NCI-H748 treated with DMSO at 0.1 percent for 48 hours (cell line): ENCODE measurements at regions not wholly inside any gene's neighbourhood (a gene's known extent, or its start where the extent isn't known, plus 50 kb on each side); places are given as distances from the start of the nearest gene placed in this dataset.
"Not testable (repeated sequence)": the region's sequence is repeated elsewhere in the genome, so short reads cannot be mapped to it uniquely, and the experiment has no call there.

ENCODE experiments used
- DNase-seq: peaks from one replicate; lab custom pipeline; 2025; lab: John Stamatoyannopoulos, UW

DNA sequence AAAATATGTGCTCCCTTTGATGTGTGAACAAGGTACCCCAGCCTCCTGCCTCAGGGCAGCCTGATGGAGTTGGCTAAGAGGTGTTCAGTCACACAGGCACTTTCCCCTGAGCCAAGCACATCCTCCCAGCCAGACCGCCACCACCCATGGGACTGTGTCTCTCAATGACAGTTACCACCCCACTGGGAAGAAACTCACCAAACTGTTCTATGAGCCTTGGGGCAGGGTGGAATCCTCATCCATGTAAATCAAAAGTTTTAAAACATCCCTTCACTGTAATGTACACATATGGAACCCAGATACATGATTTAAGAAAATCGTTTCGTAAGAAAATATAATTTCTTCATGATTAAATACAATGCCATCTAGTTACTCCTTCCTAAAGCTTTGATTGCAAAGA lies 138.4 kb upstream of the LSM14A start:
- DNase-seq, result no peak

DNA sequence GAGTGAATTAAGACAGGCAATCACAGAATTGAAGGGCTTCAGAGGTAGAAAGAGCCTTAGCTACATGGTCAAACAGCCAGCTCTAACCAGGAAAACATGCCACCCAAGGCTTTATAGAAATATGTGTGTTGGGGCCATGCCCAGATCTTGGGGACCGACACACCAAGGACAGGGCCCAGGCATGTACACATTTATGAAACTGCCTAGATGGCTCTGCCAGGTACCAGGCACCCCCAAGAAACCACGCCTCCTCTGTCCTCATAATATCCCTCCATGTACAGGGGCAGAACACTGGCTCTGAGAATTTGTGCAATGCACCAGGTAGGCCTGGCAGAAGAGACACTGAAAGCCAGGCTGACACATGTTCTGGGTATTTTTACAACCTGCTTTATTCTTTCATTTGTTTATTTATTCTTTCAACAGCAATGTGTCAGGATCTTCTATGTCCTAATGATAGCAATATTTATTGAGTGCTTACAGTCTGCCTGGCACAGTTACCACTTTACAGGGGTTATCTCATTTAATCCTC lies 137.9 kb upstream of the LSM14A start:
- no peak for DNase-seq

DNA sequence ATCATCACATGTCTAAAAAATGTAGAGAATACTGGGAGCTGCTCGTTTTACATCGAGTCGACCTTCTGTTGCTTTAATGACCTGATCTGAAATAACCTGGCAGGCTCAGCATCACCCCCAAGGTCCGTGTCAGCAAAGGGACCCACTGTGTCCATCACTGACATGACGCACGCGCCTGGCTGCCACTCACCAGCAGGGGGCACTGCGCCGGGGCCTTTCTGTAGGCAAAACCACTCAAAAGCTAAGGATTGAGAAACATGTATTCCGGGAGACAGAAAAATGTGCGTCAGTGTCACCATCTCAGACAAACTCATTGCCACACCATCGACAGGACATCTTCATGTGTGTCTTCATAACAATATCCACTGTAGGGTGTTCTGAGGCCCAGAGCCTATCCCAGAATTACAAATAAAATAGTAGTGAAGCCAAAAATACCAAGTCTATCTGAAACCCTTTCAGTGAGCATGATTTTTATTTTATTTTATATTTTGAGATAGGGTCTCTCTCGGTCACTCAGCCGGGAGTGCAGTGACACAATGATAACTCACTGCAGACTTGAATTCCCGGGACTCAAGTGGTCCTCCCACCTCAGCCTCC lies 130.3 kb upstream of the LSM14A start:
- DNase-seq, result peak; percentile 11

- DNase-seq, result no peak
Measured at GRCh38 chr19:34044021-34044420, 128.3 kb upstream of the LSM14A start.

- DNase-seq, result no peak
Measured at GRCh38 chr19:34049944-34050343, 122.4 kb upstream of the LSM14A start.

GRCh38 chr19:34050430-34050829 lies 121.9 kb upstream of the LSM14A start:
- not testable (repeated sequence) for DNase-seq

DNA sequence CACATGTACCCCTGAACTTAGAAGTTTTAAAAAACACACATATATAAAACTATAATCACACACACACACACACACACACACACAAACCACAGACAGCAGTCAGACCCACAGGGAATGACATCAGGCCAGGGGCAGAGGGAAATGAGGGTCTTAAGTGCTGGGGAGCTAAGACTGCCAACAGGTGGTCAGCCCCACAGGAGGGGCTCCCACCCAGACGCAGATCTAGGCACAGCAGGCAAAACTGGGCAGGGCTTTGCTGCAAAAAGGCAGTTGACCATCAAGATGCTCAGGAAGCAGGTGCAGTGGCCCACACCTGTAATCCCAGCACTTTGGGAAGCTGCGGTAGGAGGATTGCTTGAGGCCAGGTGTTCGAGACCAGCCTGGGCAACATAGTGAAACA lies 121.0 kb upstream of the LSM14A start:
- no peak for DNase-seq

GRCh38 chr19:34057155-34057554 lies 115.1 kb upstream of the LSM14A start:
- DNase-seq, result no peak

DNA sequence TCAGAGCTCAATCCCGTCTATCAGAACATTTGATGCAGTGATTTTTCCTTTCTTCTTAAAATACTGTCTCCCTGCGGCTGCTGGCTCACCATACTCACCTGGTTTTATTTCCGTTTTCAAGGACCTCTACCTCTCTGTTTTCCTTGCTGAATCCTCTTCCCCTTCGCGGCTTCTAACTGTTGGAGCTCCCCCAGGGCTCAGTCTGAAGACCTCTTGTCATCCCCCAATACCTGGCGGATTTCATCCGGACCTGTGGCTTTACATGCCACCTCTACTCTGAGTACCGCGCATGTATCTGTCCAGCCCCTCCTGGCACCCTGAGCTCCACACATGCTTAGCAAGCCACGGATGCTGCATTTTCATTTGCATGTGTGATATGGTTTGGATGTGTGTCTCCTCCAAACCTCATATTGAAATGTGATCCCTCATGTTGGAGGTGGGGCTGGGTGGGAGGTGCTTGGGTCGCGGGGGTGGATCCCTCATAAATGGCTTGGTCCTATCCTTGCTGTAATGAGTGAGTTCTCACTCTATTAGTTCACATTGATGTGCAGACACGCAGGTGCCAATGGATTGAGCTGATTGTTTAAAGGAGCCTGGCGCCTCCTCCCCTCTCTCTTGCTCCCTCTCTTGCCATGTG lies 106.2 kb upstream of the LSM14A start:
- DNase-seq, result peak; percentile 51

DNA sequence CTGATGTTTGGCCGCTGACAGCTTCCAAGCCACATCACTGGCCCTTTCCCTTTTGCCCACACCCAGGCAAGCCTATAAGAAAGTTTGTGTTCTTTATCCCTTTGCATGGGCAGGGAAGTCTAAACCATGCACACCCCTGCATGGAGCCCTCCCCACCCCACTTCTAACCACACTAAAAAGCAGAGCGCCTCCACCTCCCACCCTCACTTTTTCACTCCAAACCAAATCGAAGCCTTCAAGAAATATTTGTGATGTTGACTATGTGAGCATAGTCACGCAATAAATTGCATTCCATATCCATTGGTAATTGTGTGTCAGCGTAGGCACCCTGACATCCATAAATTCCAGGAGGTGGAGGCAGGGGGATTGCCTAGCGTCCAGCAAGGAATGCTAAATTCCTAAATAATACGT lies 104.4 kb upstream of the LSM14A start:
- DNase-seq, result no peak

DNA sequence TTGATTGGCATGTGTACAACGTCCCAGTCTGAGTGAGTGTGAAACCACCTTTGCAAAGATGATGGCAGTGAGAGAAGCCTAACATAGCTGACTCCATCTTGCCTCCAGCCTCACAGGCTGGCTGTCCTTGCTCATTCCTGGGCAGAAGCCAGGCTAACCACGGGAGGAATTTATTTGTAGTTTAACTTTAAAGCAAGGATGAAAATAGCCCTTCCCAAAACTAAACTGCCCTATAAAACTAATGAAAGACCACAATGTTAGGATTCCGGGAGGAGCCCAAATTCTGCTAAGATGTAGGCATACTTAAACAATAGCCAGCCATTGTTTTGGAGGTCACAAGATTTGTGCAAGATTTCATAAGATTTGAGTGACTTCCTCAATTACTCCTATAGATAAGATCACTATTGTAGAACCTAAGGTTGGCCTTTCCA lies 96.6 kb upstream of the LSM14A start:
- no peak for DNase-seq

GRCh38 chr19:34082289-34083077 lies 89.8 kb upstream of the LSM14A start:
- no peak for DNase-seq

DNA sequence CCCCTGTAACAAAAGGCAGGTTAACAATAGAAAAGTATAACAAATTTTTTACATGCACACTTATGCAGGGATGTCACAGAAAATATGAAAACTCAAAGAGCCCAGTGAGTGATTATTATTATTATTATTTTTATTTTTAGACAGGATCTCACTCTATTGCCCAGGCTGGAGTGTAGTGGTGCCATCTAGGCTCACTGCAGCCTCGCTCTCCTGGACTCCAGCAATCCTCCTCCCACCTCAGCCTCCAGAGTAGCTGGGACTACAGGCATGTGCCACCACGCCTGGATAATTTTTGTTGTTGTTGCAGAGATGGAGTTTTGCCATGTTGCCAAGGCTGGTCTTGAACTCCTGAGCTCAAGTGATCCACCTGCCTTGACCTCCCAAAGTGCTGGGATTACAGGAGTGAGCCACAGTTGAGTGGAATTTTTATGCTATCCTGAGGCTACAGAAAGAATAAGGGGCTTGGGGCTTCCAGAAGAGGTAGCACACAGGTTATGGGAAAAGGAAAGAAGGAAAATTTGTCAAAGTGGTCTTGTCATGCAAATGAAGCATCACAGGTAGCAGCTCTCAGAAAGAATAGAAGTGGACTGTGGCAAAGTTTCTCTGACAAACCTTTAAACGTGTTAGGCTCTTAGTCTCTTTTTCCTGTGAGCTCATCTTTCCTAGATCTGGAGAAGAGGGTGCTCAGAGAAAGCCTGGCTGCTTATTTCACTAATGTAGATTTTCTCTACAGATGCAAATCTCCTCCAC lies 87.7 kb upstream of the LSM14A start:
- no peak for DNase-seq

- DNase-seq, result no peak
Measured at GRCh38 chr19:34085336-34085735, 87.0 kb upstream of the LSM14A start.

GRCh38 chr19:34088292-34088691 lies 84.0 kb upstream of the LSM14A start:
- DNase-seq, result no peak

GRCh38 chr19:34089566-34089965 lies 82.7 kb upstream of the LSM14A start:
- DNase-seq, result no peak

DNA sequence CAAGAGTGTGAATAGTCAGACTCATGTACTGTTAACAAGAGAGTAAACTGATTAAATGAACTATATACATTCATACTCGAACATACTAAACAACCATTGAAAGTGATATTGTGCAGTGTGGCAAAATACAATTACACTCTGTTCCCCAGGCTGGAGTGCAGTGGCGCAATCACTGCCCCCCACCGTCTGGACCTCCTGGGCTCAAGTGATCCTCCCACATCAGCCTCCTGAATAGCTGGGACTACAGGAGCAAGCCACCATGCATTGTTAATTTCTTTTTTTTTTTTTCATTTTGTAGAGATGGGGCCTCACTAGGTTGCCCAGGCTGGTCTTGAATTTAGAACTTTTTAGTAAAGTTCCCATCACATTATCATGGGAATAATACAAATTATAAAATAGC lies 77.3 kb upstream of the LSM14A start:
- no peak for DNase-seq

GRCh38 chr19:34095411-34095810 lies 76.9 kb upstream of the LSM14A start:
- DNase-seq, result not testable (repeated sequence)

- DNase-seq, result peak; percentile 77
Measured at GRCh38 chr19:34096020-34096915, 76.0 kb upstream of the LSM14A start.

DNA sequence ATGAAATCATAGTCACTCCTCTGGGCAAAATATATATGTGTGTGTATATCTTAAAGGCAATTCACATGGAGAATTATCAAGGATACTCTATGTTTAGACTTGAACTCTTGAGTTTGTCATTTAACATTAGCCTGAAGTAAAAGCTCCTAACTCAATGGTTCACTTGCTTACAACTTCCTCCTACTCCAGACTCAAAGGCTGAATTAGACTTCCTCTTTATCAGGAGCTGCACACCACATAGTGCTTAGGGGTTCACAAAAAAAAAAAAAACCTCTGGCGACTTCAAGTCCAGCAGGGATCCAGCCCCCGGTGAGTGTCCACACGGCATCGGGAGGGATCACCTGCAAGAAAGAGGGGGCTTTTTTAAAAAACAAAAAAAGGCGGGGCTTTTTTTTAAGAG lies 68.2 kb upstream of the LSM14A start:
- DNase-seq, result no peak

- DNase-seq, result no peak
Measured at GRCh38 chr19:34104557-34104956, 67.7 kb upstream of the LSM14A start.
